GM21786 (cell line): ENCODE measurements at regions not wholly inside any gene's neighbourhood (a gene's known extent, or its start where the extent isn't known, plus 50 kb on each side); places are given as distances from the start of the nearest gene placed in this dataset.

ENCODE experiments used
- ATAC-seq: cut with Tn5 transposase; IDR thresholded peaks from one replicate; pipeline ENCODE4 v1.9.1; 2021; ENCODE audit not compliant: unreplicated experiment

DNA sequence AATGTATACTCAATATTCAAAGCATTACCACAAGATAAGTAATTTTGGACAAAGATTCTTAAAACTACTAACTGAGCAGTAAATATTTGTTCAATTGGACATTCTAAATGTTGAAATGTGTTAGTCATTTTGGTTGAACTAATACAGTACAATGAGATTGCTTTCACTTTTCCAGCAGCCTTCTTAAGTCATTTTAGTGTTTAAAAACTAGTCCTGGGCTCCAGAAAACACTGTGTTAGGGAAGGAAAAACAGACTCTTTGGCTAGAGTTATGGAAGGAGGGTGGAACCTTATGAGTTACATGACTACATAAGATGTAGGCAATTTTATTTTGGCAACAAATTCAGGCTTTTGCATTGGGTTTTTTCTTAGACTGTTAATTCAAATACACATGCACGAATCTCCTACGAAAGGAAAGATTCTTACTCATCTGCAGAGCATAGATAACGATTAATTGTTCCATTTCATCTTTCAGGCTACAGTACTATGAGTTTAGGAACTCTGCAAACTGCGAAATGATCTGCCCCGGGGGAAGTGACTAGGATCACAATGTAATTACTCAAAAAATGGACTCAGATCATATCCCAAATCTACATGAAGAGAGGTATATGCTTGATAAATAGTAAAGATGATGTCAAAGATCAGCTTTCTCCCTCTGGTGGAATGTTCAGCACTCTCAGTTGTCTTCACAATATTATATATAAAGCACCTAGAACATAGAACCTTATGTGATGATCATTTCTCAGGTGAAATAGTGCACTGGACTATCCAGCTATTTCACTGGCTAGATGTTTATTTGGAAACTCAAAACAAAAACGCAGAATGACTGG is 492.8 kb upstream of the MDFIC2 start:
- no peak for ATAC-seq

DNA sequence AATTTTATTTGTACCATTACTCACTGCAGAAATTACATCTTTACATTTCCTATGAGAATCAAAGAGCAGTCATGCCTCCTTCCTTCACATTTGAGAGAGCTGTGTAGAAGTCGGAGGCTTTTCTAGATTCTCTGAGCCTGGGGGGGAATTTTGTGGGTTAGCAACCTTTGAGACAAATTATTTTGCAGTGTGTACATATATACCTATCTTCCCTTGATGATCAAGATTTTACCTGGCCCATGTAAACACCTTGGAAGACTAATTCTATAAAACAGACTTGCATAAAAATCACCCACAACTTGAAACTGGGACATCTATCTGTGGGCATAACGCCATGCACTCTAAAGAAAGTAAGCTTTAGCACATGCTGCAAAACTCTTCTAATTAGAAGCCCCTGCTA is 491.5 kb upstream of the MDFIC2 start:
- ATAC-seq = no peak

DNA sequence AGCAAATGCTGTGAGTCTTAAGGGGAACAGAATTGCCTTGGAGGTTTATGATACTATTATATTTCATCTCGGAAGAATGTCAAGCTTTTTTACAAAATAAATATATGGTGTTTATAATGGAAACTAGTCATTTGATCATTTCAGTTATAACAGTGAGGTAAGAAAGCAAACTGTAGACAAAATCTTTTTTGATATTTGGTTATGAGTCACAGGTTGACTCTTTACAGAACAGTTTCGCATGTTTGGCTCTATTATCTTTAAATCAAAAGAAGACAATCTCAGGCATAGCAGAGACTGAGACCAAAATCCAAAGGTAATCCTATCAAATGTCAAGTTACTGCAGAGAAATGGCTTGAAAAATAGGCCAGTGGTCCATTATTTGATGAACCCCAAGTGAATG is 490.9 kb upstream of the MDFIC2 start:
- ATAC-seq = no peak

DNA sequence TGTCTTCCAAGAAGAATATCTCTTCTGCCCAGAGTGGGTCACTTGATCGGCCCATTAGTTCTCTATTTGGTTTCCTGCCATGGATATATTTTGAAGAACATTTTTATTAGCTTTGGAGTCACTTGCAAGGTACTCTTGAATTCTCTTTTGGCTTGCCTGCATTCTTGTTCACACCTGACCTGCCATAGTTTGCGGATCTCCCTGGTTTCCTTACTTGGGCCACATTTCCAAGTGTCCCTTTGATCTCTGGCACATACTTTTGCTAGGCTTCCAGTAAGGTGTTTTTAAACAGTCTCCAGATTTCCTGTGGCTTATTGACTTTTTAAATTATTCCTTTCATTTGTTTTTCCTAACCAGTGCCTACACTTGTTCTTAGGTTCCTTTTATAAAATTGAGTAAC is 488.5 kb upstream of the MDFIC2 start:
- ATAC-seq = no peak

DNA sequence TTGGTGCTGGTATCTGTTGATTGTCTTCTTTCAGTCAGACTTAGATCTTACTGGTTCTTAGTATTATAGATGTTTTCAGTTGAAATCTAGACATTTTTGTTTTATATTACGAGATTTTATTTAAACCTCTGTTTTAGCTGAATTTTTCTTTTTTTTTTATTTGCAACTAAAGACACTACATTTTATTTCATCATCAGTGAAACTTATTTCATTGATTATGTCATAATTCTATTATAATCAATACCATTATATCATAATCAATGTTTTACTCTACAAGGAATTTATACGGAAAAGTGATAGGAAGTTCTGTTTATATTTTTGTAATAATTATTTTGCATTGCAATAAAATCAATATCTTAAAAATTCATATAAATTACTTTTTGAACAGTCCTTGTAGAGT is 477.4 kb upstream of the MDFIC2 start:
- ATAC-seq = no peak

DNA sequence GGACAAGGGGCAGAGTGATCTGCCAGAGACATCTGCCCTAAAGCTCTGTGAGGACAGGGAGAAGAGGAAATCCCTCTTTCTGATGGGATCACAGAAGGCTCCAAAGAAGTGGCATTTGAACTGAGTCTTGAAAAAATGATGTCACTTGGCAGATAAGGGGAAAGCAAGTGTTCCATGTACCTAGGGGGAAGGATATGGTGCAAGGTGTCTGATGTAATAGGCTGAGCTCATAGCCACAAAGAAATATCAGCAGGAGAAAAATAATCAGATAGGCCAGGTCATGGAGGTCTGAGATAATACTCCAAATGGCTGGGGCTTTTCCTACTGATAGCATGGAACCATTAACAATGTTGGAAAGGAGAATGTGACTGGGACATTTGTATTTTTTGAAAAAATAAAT is 468.4 kb upstream of the MDFIC2 start:
- no peak for ATAC-seq

DNA sequence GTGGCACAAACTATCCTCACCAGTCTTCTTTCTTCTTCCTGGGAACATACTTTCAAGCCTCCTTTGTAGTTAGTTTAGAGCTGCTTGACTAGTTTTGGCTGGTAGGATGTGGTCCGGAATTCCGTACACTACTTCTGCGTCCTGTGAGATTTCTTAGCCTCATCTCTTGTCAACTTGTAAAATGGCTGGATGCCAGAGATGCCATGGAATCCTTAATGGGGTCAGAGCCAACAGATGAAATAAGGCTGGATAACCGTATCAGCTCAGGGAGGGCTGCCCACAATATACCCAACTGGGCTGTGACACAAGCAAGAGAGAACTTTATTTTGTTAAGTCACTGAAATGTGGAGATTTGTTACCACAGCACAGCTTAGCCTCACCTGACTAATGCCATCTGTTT is 466.9 kb upstream of the MDFIC2 start:
- no peak for ATAC-seq

DNA sequence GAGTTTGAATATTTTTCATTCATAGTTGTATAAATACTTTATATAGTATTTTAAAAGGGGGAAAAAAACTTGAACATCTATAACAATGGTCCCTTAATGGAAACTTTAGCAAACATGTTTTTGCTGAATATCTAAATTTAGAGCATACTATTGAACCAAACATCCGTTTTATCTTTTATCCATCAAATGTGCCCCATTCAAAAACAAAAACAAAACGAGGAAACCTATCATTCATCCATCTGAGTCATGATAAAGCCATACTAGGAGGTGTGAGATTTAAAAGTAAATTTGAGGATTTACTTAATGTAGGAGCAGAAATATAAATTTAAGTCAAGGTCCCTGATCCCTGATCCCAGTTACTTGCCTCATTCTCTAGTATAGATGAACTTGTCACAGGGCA is 463.6 kb upstream of the MDFIC2 start:
- ATAC-seq = no peak

DNA sequence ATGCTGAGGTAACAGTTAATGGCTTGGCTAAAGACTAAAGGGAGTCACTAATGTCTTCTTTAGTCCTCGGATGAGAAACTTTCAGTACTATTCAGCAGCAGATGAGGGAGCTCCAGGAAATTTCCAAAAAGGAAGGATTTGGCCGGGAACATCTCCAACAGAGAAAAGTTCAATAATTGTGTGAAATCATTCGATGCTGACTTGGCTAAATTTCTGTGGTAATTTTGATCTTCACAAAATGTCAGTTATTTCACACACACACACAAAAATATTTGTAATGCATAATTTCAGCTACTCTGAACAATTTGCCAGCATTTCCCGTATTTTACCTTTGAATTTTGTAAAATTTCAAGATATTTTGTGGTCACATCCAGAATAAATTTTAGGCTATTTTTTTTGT is 462.8 kb upstream of the MDFIC2 start:
- no peak for ATAC-seq

DNA sequence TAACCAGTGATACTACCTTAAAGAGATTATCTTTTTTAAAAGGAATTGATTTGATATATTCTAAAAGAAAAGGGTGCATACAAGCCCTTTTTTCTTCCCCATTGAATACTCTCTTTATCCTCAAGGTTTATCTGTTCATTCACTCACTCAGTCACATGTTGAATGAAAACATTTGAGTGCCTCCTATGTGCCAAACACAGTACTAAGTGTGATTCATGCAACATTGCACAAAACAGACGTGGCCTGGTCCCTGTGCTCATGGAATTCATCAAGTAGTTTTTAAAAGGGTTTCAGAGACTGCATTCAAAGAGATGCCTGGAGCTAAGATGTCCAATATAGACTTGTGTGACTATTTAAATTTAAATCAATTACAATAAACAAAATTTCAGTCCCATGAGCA is 462.2 kb upstream of the MDFIC2 start:
- ATAC-seq = no peak

DNA sequence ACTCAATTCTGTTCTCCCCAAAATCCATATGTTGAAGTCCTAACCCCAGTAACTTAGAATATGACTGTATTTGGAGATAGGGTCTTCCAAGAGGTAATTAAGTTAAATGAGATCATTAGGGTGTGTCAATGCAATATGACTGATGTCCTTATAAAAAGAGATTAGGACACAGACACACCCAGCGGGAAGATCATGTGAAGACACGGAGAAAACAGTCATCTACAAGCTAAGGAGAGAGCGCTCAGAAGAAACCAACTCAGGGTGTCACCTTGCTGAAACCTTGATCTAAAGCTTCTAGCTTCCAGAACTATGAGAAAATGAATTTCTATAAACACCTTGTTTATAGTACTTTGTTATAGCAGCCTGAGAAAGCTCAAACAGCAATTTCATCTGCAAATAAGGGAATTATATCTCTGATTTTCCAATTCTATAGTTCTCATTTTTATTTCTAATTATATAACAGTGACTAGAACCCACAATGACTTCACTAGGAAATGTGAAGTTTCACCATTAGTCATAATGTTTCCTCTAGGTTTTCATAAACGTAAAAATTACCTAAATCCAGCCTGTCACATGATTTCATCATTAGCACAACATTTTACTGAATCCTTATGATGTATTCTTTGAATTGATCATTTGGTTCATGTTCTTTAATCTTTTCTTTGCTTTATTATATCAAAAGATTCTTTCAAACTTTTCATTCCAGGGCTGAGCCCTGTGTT is 459.1 kb upstream of the MDFIC2 start:
- ATAC-seq = no peak

DNA sequence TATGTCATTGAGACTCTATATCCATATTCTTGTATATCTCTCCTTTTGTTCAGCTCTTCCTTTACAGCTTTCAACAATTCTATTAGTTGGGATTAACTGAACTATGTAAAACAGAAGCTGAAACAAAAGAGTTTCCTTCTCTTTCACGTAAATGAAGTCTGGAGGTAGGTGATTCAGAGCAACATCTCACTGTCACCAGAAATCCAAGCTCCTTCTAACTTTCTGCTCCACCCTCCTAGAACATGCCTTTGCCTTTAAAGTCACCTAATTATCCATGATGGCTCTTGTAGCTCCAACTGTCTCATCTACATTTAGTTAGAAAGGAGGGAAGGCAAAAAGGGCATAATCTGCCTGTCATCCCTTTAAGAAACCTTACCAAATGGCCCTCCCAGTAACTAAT is 458.2 kb upstream of the MDFIC2 start:
- no peak for ATAC-seq

DNA sequence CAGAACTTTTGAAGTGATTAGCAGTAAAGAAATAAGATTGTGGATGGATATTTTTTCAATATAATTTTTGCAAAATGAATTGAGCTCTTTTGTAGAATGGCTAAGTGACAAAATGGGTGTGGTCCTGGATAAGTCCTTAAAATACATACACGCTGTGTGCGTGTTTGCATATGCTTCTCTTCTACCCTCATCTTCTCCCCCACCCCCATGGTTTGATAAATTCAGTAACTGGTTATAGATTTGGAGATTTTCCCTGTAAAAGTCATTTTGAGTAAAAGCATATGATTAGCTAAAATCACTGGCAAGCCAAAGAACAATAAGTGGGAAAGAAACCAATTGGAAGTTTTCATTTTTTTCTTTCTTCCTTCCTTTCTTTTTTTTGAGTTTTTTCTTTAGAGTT is 453.9 kb upstream of the MDFIC2 start:
- ATAC-seq = no peak

DNA sequence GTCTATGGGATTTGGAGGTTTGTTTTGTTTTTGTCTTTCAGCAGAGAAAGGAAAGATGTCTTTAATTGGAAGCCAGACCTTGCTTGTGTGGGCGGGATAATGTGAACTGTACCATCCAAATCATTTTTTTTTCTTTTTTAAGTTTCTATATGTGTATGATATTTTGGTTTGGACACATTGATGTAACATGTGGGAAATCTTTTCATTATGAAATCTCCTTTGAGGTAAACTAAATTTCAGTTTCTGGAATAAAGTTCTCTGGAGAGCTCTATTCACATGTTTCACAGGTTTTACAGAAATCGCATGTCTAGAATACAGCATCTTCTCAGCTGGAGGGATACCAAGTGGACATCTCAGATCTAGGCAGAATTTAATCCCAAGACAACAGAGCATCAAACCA is 451.5 kb upstream of the MDFIC2 start:
- no peak for ATAC-seq

DNA sequence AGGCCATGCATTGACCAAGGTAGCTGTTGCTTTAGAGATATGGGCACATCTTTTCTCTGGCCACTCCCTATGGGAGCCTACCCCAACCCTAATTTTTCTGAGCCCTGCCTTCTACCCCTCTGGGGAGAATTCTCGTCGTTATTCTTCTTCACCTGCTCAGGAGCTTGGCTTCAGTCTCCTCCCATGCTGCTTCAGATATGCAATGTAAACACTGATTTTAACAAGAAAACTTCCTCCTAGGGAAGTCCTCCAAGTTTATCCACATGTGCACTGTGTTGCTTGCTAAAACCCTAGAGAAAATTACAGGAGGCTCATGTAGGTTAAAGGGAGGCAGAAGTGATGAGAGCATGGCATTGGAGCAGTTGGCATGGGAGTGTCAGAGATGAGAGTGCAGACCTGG is 445.2 kb upstream of the MDFIC2 start:
- no peak for ATAC-seq

DNA sequence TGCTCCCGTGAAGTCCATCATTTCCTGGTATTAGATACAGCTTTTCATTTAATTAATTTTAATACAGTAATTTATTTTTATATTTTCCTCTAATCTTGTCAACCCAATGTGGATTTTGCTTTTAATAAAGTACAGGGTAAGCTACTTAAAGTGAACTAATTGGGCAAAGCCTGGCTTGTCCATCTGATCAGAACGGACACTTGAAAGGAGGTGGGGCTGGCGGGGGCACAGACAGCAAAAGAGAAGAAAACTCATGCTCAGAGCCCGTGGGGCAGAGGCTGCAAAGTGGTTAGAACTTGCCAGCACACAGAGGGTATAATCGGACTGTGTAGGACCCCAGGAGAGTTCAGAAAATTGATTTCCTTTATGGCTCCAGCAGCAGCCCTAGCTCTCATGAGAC is 443.1 kb upstream of the MDFIC2 start:
- no peak for ATAC-seq

DNA sequence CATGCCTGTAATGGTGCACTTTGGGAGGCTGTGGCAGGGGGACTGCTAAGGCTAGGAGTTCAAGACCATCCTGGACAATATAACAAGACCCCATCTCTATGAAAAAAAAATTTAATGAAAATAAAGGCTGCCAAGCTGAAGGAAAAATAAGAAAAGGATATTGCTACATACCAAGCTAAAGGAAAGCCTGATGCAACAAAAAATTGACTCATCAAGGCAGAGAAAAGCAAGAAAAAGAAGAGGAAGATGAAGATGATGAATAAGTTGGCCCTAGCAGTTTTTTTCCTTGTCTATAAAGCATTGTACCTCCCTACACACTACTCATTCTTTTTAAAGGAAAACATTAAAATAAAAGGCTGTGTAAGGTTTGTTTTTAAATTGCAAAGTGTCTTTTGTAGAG is 441.9 kb upstream of the MDFIC2 start:
- no peak for ATAC-seq

DNA sequence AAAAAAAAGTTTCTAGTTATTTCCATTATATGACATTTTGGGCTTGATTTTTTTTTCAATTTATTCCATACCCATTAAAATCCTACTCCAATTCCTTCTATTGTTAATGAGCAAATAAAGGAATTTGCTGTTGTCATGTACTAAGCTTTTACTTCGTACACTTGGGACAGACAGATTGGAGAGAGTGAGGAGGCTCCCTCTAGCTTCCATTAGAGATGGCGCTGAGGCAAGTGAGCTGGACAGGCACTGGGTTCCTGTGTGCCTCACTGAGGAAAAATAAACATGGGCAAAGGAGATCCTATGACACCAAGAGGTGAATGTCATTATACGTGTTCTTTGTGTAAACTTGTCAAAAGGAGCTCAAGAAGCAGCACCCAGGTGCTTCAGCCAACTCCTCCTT is 441.1 kb upstream of the MDFIC2 start:
- no peak for ATAC-seq

DNA sequence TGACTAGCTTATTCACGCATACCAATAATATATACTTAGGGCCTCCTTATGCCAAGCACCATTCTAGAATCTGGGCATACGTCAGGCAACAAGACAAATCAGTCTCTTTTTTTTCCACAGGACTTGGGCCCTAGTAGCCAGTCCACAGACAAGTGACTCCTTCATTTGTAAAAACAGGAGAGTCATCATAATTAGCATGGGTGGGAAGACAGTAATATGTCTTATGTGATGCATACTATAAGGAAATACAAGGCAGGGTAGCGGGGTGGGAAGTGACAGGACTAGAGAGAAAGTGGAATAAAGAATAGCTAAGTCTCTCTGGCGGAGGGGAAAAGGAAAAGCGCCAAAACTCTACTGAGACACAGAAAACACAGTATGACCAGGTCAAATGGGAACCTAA is 439.6 kb upstream of the MDFIC2 start:
- no peak for ATAC-seq

DNA sequence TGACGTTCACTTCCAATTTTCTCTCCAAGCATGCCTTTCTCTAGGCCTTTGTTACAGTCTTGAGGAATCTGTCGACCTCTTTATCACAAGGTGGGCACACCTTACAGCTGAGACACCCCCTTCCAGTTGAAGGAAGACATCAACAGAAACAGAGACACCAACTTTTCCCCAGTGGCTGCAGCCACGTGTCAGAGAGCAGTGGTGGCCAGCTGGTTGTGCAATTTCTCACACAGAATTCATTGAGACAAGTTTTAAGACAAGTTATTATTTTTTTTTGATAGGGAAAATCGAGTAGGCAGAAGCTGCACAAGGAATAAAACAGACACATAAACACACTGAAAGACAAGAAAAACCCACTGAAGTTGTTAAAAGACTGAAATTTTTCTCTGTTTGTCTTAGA is 436.7 kb upstream of the MDFIC2 start:
- no peak for ATAC-seq

DNA sequence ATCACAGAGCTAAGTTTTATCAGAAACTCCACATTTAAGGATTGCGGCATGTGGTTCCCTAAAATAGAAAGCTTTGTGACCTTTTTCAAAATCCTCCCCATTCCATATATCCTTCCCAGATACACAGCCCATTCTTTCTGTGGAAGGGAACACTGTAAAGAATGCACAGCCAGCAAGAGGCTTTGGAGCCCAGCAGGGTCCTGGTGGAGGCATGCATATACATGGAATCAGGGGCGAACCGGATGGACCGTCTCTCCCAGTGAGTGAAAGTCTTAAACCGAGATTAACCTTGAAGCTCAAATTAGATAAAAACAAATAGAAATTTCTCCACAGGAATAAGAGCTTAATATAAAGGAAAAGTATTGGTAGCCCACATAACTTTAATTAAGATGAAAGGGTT is 436.2 kb upstream of the MDFIC2 start:
- ATAC-seq = no peak

DNA sequence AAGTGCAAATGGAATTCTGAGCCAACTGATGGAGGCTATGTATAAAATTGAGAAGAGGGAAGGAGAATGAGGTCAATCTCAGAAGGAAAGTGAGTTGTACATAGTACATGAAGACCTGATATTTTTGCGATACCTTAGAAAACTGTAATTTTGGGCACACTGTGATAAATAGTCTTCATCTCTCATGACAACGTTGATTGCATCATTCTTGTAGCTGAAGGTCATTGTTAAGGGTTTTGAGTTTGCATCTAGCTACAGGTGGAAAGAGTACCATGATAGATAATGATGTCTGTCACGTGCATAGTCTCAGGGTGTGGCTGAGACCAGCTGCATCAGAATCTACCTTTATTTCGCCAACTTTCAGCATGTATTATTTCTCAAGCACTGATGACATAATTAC is 435.4 kb upstream of the MDFIC2 start:
- no peak for ATAC-seq

DNA sequence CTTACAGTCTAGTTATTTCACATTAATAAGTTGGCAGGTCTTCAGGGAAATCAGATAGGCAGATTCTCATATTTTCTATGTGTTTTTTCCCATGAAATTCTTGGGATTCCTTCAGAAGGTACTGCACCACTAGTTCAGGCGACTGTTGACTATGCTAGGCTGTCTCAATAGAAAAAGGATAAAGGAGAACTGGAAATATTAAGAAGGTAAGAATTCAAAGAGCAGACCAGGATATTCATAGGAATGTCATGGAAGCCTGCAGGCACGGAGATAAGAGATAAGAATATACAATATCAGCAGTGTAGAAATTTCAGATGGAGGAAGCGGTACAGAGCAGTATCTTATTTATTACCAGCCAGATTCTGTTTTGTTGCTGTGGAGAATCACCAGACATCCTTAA is 432.1 kb upstream of the MDFIC2 start:
- ATAC-seq = no peak
